Omental fat pad (tissue), 3 donors: ENCODE measurements at regions not wholly inside any gene's neighbourhood (a gene's known extent, or its start where the extent isn't known, plus 50 kb on each side); places are given as distances from the start of the nearest gene placed in this dataset.
"Not testable (repeated sequence)": the region's sequence is repeated elsewhere in the genome, so short reads cannot be mapped to it uniquely, and the experiment has no call there.

ENCODE experiments used
- ATAC-seq: fragments of 150-250 bp; one replicate; pipeline ENCODE4 v1.9.1; 2016; ENCODE audit warnings: mild to moderate bottlenecking, moderate library complexity; ENCODE audit not compliant: low FRiP score
- DNase-seq: peaks from one replicate; pipeline ENCODE4 v3.0.0-alpha.2; 2019; ENCODE audit warnings: low spot score
- TF ChIP-seq, protein P1 (sequence below), 3 donors: fragments of 450-650 bp; IDR thresholded peaks; one replicate each; pipeline ENCODE4 v1.5.1; 2016 to 2017; ENCODE audit warnings: antibody characterized with exemption in 3 of 3, mild to moderate bottlenecking in 3 of 3, moderate library complexity in 2 of 3

DNA sequence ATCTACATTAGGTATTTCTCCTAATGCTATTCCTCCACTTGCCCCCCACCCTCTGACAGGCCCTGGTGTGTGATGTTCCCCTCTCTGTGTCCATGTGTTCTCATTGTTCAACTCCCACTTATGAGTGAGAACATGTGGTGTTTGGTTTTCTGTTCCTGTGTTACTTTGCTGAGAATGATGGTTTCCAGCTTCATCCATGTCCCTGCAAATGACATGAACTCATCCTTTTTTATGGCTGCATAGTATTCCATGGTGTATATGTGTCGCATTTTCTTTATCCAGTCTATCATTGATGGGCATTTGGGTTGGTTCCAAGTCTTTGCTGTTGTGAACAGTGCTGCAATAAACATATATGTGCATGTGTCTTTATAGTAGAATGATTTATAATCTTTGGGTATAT, 50.6 kb upstream of the GRHL3 start:
- not testable (repeated sequence) for ATAC-seq, DNase-seq

DNA sequence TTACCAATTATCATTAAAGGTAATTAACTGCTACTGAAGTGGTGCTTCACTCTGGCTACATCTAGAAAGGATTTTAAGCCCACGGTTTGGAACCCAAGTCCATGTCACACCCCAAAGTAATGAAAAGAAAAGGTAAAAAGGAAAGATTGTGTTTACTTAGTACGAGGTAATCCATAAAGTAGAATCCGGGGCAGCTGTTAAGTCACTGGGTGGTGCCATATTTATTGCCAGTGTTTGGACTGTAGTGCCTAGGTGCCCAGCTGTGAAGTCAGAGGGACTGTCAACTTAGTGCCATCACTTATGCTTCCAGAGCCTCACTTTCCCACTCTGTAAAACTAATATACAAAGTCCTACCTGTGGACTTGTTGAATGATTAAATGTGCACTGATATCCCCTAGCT, 52.2 kb upstream of the GRHL3 start:
- ATAC-seq (no peak), DNase-seq (no peak)
- TF ChIP-seq, protein P1, sequence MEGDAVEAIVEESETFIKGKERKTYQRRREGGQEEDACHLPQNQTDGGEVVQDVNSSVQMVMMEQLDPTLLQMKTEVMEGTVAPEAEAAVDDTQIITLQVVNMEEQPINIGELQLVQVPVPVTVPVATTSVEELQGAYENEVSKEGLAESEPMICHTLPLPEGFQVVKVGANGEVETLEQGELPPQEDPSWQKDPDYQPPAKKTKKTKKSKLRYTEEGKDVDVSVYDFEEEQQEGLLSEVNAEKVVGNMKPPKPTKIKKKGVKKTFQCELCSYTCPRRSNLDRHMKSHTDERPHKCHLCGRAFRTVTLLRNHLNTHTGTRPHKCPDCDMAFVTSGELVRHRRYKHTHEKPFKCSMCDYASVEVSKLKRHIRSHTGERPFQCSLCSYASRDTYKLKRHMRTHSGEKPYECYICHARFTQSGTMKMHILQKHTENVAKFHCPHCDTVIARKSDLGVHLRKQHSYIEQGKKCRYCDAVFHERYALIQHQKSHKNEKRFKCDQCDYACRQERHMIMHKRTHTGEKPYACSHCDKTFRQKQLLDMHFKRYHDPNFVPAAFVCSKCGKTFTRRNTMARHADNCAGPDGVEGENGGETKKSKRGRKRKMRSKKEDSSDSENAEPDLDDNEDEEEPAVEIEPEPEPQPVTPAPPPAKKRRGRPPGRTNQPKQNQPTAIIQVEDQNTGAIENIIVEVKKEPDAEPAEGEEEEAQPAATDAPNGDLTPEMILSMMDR (IDR thresholded peaks at IDR 0.05): no peak

DNA sequence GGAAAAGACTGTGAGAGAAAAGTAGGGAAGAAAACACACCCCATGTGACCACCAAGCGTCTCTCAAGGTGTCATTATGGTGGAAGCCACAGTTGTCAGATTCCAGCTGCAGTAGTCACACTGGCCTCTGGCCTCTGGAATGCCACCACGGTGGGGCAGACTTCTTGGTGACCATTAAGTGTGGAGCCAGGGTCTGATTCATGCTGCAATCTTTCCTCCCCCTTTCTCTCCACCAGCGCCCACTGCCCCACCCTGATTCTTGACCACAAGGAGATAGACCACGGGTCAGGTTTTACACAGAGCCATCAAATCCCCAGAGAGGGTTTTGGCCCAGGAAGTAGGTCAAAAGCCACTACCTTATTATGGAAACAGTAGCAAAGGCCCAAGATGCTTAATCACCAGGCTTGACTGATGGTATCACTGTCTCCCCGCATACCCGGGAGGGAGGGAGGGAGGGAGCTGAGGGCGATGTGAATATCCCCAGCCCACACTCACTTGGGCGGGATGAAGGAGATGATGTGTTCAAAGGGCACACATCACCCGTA, 52.7 kb upstream of the GRHL3 start:
- TF ChIP-seq, protein P1 (IDR thresholded peaks at IDR 0.05): no peak
- no peak for DNase-seq
- no peak for ATAC-seq

DNA sequence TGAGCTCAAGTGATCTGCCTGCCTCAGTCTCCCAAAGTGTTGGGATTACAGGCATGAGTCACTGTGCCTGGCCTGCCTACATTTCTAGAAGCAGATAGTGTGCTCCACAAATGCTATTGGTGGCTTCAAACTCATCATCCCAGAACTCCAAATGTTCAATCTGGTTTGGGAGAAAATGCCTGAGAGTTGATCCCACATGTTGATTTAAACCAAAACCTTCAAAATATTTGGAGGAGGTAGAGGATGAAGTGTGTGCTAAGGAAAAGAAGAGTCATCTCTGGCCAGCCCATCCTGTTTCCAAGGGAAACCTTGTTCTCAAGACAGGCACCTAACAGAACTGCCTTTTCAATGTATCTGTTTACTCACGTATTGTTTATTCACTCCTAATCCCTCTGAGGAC, 55.4 kb upstream of the GRHL3 start:
- DNase-seq: no peak
- TF ChIP-seq, protein P1 (IDR thresholded peaks at IDR 0.05): no peak
- ATAC-seq: no peak

DNA sequence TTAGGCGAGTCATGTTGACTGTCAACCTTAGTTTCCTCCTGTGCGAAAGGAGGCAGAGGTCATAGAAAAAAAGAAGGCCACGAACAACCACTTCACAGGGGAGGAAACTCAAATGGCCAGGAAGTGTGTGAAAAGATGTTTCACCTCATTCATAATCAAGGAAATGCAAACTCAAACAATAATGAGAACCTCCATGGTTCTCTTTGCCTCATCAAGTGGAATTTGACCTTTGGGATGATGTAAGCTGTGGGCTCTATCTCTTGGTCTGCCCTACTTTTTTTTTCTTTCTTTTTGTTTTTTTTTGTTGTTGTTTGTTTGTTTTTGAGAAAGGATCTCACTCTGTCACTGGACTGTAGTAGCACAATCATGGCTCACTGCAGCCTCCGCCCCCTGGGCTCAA, 55.9 kb upstream of the GRHL3 start:
- DNase-seq (no peak), ATAC-seq (no peak)
- TF ChIP-seq, protein P1 (IDR thresholded peaks at IDR 0.05): no peak

DNA sequence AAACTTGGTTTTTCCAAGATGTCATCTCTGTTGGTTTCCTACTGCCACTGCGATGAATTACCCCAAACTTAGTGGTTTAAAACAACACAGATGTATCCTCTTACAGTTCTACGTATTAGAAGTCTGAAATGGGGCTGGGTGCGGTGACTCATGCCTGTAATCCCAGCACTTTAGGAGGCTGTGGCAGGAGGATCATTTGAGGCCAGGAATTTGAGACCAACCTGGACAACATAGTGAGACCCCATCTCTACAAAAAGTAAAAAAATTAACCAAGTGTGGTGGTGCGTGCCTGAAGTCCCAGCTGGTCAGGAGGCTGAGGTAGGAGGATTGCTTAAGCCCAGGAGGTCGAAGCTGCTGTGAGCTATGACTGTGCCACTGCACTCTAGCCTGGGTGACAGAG, 57.2 kb upstream of the GRHL3 start:
- ATAC-seq (no peak), DNase-seq (no peak)
- TF ChIP-seq, protein P1 (IDR thresholded peaks at IDR 0.05): no peak

DNA sequence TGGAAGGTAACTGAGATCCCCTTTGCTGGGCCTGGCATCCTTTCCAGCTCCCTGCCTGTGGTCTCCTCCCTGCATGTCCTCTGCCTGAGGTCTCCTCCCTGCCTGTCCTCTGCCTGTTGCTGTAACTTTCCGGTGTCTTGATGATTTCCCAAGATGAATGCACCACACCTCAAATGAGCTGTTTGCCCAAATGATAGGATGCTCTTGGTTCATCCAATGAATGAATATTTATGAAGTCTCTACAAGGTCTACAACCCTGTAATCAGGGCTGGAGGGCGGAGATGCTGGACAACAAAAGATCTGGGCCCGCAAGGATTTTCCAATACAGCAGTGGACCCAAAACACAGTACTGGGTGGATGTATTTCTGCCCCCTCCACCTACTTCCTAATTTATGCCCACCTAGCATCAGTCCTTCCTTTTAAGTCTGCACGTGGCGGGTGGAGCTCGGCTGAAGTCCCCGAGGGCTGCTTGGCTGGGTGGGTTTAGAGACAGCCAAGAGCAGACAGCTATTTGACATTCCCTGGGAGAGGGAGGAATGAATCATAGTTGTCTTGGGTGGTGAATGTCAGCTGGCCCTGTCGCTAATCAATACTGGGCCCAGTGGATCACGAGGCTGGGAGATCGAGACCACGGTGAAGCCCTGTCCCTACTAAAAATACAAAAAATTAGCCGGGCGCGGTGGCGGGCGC, 60.3 kb upstream of the GRHL3 start:
- TF ChIP-seq, protein P1 (IDR thresholded peaks at IDR 0.05): no peak
- DNase-seq: no peak
- ATAC-seq: no peak
